ENCODE measurements at regions not wholly inside any gene's neighbourhood (a gene's known extent, or its start where the extent isn't known, plus 50 kb on each side); places are given as distances from the start of the nearest gene placed in this dataset.

DNA sequence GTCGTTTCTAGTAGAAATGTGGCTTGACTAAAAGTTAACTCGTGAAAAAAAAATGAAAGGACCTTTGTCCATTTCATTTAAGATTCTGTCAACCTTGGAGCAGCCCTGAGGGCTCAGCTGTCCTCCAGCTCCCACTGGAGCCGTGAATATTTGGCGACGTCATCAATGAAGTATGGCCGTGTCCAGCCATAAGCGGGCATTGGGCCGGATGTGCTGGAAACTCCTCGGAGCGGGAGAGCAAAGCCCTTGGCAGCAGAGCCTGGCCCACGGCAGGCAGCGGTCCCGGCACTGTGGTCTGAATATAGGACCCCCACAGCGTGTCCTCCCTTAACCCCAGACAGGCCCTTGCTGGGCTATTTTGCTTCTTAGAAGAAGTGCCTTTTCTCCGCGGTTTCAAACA lies 50.0 kb downstream of the JAKMIP3 start:
- intact Hi-C loops (cut with DNase I; ENCODE audit: low total_unique reads), result no loop called here
- TF ChIP-seq, protein P1, sequence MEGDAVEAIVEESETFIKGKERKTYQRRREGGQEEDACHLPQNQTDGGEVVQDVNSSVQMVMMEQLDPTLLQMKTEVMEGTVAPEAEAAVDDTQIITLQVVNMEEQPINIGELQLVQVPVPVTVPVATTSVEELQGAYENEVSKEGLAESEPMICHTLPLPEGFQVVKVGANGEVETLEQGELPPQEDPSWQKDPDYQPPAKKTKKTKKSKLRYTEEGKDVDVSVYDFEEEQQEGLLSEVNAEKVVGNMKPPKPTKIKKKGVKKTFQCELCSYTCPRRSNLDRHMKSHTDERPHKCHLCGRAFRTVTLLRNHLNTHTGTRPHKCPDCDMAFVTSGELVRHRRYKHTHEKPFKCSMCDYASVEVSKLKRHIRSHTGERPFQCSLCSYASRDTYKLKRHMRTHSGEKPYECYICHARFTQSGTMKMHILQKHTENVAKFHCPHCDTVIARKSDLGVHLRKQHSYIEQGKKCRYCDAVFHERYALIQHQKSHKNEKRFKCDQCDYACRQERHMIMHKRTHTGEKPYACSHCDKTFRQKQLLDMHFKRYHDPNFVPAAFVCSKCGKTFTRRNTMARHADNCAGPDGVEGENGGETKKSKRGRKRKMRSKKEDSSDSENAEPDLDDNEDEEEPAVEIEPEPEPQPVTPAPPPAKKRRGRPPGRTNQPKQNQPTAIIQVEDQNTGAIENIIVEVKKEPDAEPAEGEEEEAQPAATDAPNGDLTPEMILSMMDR (IDR thresholded peaks at IDR 0.05), result no peak
- TF ChIP-seq POLR2A (IDR thresholded peaks at IDR 0.05), result no peak
- no peak for TF ChIP-seq POLR2AphosphoS5 (IDR thresholded peaks at IDR 0.05)
- DNase-seq (ENCODE audit: low spot score in 2 of 2), result peak in 1 of 2 donors; percentile 28

GRCh38 chr10:132117146-132117545 lies 51.4 kb downstream of the JAKMIP3 start:
- H3K4me3 ChIP-seq, result no peak overlapping the region
- H3K36me3 ChIP-seq, result no peaks in the 10 kb centered on the region
- no peaks in the 10 kb centered on the region for H3K9me3 ChIP-seq
- H3K4me1 ChIP-seq, result no peaks in the 10 kb centered on the region
- H3K27ac ChIP-seq, result no peak overlapping the region
- no peak for DNase-seq (ENCODE audit: low spot score in 2 of 2)
- H3K27me3 ChIP-seq, result no peaks in the 10 kb centered on the region
- intact Hi-C loops (cut with DNase I; ENCODE audit: low total_unique reads), result no loop called here
- no peak for TF ChIP-seq POLR2A (IDR thresholded peaks at IDR 0.05)
- TF ChIP-seq POLR2AphosphoS5 (IDR thresholded peaks at IDR 0.05), result no peak
- TF ChIP-seq, protein P1 (IDR thresholded peaks at IDR 0.05), result no peak

More for the DNA sequence above, 50.0 kb downstream of the JAKMIP3 start:
- Histone ChIP-seq H3K27ac (no peak overlapping the region), H3K4me3 (no peak overlapping the region), H3K9me3 (no peaks in the 10 kb centered on the region), H3K4me1 (no peaks in the 10 kb centered on the region), H3K27me3 (no peaks in the 10 kb centered on the region), H3K36me3 (no peaks in the 10 kb centered on the region)

DNA sequence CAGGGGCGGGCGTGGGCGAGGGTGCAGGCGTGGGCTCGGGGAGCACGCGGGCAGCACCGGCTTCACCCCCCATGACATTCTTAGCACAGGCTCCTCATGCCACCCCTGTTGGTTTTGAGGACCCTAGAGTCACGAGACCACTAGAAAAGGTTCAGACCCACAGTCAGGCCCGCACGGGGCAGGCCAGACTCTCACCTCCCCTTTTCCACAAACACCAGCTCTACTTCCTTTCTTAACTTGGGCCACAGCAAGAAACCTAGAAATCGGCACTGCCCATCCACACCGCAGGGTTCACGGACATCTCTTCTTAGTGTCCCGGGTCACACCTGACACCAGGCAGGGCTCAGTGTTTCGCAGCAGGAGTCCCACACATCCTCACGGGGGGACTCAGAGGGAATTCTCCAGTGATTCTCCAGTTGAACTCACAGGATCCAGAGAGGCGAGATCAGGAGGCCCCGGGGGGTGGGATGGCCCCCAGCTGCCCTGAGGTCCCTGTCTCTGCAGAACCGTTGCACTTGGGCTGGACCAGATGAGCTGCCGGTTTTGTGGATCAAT lies 52.0 kb downstream of the JAKMIP3 start:
- DNase-seq (ENCODE audit: low spot score in 2 of 2), result no peak
- no peak overlapping the region for H3K27ac ChIP-seq
- H3K36me3 ChIP-seq, result no peaks in the 10 kb centered on the region
- no peaks in the 10 kb centered on the region for H3K9me3 ChIP-seq
- no peak overlapping the region for H3K4me3 ChIP-seq
- intact Hi-C loops (cut with DNase I; ENCODE audit: low total_unique reads), result no loop called here
- no peaks in the 10 kb centered on the region for H3K4me1 ChIP-seq
- TF ChIP-seq POLR2AphosphoS5 (IDR thresholded peaks at IDR 0.05) (no peak), POLR2A (IDR thresholded peaks at IDR 0.05) (no peak)
- TF ChIP-seq, protein P1 (IDR thresholded peaks at IDR 0.05), result no peak
- H3K27me3 ChIP-seq, result no peaks in the 10 kb centered on the region

DNA sequence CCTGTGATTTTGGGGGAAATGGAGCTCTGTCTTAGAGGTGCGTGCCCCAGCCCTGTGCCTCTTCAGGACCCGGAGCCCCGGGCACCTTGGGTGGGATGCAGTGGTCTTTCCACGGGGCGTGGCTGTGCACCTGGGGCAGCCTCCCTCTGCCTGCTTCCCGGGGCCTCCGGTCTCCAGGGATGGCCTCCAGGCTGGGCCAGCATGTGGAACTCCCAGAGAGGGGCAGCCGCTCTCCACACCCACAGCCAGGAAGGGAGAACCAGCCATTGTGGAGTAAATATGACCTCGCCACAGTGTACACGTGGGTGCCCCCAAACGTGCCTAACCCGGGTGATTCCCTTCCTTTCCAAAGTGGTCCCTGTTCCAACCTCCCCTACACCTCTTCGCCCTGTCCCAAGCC lies 52.6 kb downstream of the JAKMIP3 start:
- H3K36me3 ChIP-seq, result no peaks in the 10 kb centered on the region
- TF ChIP-seq POLR2AphosphoS5 (IDR thresholded peaks at IDR 0.05) (no peak), POLR2A (IDR thresholded peaks at IDR 0.05) (no peak)
- TF ChIP-seq, protein P1 (IDR thresholded peaks at IDR 0.05), result no peak
- no peaks in the 10 kb centered on the region for H3K27me3 ChIP-seq
- H3K27ac ChIP-seq, result no peak overlapping the region
- no peaks in the 10 kb centered on the region for H3K9me3 ChIP-seq
- intact Hi-C loops (cut with DNase I; ENCODE audit: low total_unique reads), result no loop called here
- H3K4me3 ChIP-seq, result no peak overlapping the region
- H3K4me1 ChIP-seq, result no peaks in the 10 kb centered on the region
- no peak for DNase-seq (ENCODE audit: low spot score in 2 of 2)

- H3K27me3 ChIP-seq, result no peaks in the 10 kb centered on the region
- H3K4me3 ChIP-seq, result no peak overlapping the region
- H3K9me3 ChIP-seq, result no peaks in the 10 kb centered on the region
- no peak for TF ChIP-seq POLR2A (IDR thresholded peaks at IDR 0.05)
- no peak for TF ChIP-seq POLR2AphosphoS5 (IDR thresholded peaks at IDR 0.05)
- TF ChIP-seq, protein P1 (IDR thresholded peaks at IDR 0.05), result no peak
- no peak overlapping the region for H3K27ac ChIP-seq
- DNase-seq (ENCODE audit: low spot score in 2 of 2), result no peak
- H3K4me1 ChIP-seq, result no peaks in the 10 kb centered on the region
- intact Hi-C loops (cut with DNase I; ENCODE audit: low total_unique reads), result no loop called here
- no peaks in the 10 kb centered on the region for H3K36me3 ChIP-seq
These were observed 54.5 kb downstream of the JAKMIP3 start for GRCh38 chr10:132120200-132120599.
